ENCODE measurements at regions not wholly inside any gene's neighbourhood (a gene's known extent, or its start where the extent isn't known, plus 50 kb on each side); places are given as distances from the start of the nearest gene placed in this dataset.
A peak's percentile ranks its signal among the peaks of the same experiment; 100 is the strongest.

DNA sequence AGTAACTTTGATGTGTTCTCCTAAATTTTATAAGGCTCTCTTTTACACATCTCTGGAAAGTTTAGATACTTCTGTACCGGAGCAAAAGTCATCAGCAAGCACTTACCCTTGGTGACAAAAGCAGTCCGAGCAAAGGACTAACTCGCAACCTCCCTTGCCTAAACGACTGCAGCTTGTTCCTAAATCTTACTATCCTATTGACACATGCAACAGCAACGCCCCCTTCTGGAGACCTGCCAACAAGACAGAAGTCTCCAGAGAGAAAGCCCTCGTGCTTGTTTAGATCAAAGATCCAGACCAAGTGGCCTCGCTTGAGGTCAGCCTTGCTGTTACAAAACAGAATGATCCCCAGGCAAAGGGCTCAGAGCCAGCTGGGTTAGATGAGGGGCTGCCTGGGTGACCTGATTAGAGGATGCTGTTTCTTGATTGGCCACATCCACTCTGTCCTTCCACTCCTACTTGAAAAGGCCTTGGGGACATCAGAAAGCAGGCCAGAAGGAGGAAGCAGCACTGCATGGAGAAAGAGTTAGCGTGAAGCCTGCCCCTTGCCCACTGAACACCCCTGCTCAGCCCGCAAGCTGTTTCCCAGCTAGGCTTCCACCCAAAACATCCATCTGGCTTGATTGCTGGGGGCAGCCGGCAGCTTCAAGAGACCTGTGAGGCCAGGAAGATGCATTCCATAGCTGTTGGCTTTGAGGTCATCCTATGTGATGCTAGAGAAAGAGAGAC lies 94.3 kb downstream of the HNRNPLL start:
- in situ Hi-C loops (cut with MboI) = loop anchor here (5.0 kb wide), 1 partner anchor 191 kb away; no protein-coding TSS in a partner anchor
- no peak overlapping the region for H3K27ac ChIP-seq (ENCODE audit: control insufficient read depth, insufficient read depth)
- ChIA-PET POLR2A (interaction anchor here (0.5 to 0.7 kb wide), 2 partner anchors 193 to 226 kb away, joined by 5 read pairs; no protein-coding TSS in a partner anchor), CTCF (interaction anchor here (0.6 to 3.7 kb wide), 75 partner anchors 10 to 1340 kb away, joined by 3 to 194 read pairs (median 4); no protein-coding TSS in a partner anchor), SMC1A (ENCODE audit: uncharacterized antibody, unreplicated experiment) (interaction anchor here (0.6 to 4.4 kb wide), 45 partner anchors 9 to 1112 kb away, joined by 3 to 103 read pairs (median 3); partner anchors contain the start of gene ATL2), RAD21 (ENCODE audit: unreplicated experiment) (interaction anchor here (0.6 to 3.2 kb wide), 22 partner anchors 13 to 1113 kb away, joined by 3 to 79 read pairs (median 4); partner anchors contain the start of gene ATL2)
- peak overlapping the region; percentile 75 for H2AFZ ChIP-seq (ENCODE audit: control insufficient read depth, low read depth, low read length)
- H3K4me1 ChIP-seq (ENCODE audit: control insufficient read depth, insufficient read depth, low read length) = no peaks in the 10 kb centered on the region
- peak; percentile 45 for DNase-seq (ENCODE audit: low read depth, low spot score)
- intact Hi-C loops (cut with micrococcal nuclease; ENCODE audit: unreplicated experiment) = loop anchor here (1.0 to 2.0 kb wide), 2 partner anchors 132 to 193 kb away; partner anchors contain the start of gene ATL2
- H3K27me3 ChIP-seq (replicated peaks in 1 of 2; ENCODE audit: control insufficient read depth in 2 of 2, insufficient read depth in 2 of 2, low read length in 1 of 2) = no peaks in the 10 kb centered on the region
- H4K20me1 ChIP-seq (ENCODE audit: control insufficient read depth, insufficient read depth) = no peaks in the 10 kb centered on the region
- peaks cover 2% of the 10 kb centered on the region for H3K9me3 ChIP-seq (replicated peaks; ENCODE audit: control insufficient read depth, insufficient read depth, low read length)
- peak; percentile 41 for FAIRE-seq
- H3K4me2 ChIP-seq (ENCODE audit: control insufficient read depth, insufficient read depth) = no peak overlapping the region
- ATAC-seq = peak; percentile 98
- no peaks in the 10 kb centered on the region for H3K79me2 ChIP-seq (ENCODE audit: control insufficient read depth, insufficient read depth, low read length)
- H3K4me3 ChIP-seq = no peak overlapping the region
- H3K36me3 ChIP-seq (ENCODE audit: control insufficient read depth in 2 of 2, insufficient read depth in 2 of 2, low read length in 1 of 2) = no peaks in the 10 kb centered on the region
- no peak overlapping the region for H3K9ac ChIP-seq (ENCODE audit: control insufficient read depth, insufficient read depth, low read length)
- BruUV-seq (replicated peaks) = no TSS peak
- WGBS (ENCODE audit: insufficient coverage, insufficient replicate concordance, low lambda C conversion rate, missing lambda C conversion rate) = 30% methylated on average over 10 of the region's 10 CpGs
- no peak for TF ChIP-seq RFX5 (IDR thresholded peaks at IDR 0.05; ENCODE audit: low read depth, low read length)
- peak in 1 of 2 experiments; percentile 49; a peak in 1 of 4 replicates for TF ChIP-seq BHLHE40 (IDR thresholded peaks at IDR 0.05; ENCODE audit: borderline replicate concordance in 1 of 2, low read depth in 2 of 2, low read length in 1 of 2)
- no peak for TF ChIP-seq BRCA1 (IDR thresholded peaks at IDR 0.05; ENCODE audit: low read depth, low read length)
- TF ChIP-seq, protein P1, sequence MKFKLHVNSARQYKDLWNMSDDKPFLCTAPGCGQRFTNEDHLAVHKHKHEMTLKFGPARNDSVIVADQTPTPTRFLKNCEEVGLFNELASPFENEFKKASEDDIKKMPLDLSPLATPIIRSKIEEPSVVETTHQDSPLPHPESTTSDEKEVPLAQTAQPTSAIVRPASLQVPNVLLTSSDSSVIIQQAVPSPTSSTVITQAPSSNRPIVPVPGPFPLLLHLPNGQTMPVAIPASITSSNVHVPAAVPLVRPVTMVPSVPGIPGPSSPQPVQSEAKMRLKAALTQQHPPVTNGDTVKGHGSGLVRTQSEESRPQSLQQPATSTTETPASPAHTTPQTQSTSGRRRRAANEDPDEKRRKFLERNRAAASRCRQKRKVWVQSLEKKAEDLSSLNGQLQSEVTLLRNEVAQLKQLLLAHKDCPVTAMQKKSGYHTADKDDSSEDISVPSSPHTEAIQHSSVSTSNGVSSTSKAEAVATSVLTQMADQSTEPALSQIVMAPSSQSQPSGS (IDR thresholded peaks at IDR 0.05; ENCODE audit: low read length) = no peak
- TF ChIP-seq CHD4 (IDR thresholded peaks at IDR 0.05) = no peak
- TF ChIP-seq, protein P2, sequence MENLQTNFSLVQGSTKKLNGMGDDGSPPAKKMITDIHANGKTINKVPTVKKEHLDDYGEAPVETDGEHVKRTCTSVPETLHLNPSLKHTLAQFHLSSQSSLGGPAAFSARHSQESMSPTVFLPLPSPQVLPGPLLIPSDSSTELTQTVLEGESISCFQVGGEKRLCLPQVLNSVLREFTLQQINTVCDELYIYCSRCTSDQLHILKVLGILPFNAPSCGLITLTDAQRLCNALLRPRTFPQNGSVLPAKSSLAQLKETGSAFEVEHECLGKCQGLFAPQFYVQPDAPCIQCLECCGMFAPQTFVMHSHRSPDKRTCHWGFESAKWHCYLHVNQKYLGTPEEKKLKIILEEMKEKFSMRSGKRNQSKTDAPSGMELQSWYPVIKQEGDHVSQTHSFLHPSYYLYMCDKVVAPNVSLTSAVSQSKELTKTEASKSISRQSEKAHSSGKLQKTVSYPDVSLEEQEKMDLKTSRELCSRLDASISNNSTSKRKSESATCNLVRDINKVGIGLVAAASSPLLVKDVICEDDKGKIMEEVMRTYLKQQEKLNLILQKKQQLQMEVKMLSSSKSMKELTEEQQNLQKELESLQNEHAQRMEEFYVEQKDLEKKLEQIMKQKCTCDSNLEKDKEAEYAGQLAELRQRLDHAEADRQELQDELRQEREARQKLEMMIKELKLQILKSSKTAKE (IDR thresholded peaks at IDR 0.05; ENCODE audit: low read depth, poor library complexity, severe bottlenecking) = peak; percentile 30
- no peak for TF ChIP-seq POLR2AphosphoS5 (IDR thresholded peaks at IDR 0.05; ENCODE audit: low read length)
- no peak for TF ChIP-seq RBBP5 (conservative IDR thresholded peaks at IDR 0.05)
- peak; percentile 68 for TF ChIP-seq YY1 (IDR thresholded peaks at IDR 0.05; ENCODE audit: low read depth, low read length)
- TF ChIP-seq, protein P3, sequence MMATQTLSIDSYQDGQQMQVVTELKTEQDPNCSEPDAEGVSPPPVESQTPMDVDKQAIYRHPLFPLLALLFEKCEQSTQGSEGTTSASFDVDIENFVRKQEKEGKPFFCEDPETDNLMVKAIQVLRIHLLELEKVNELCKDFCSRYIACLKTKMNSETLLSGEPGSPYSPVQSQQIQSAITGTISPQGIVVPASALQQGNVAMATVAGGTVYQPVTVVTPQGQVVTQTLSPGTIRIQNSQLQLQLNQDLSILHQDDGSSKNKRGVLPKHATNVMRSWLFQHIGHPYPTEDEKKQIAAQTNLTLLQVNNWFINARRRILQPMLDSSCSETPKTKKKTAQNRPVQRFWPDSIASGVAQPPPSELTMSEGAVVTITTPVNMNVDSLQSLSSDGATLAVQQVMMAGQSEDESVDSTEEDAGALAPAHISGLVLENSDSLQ (IDR thresholded peaks at IDR 0.05) = no peak
- no peak for TF ChIP-seq CBX5 (IDR thresholded peaks at IDR 0.05; ENCODE audit: low read depth)
- peak; percentile 92 for TF ChIP-seq SMC3 (IDR thresholded peaks at IDR 0.05; ENCODE audit: borderline replicate concordance, low read length)
- TF ChIP-seq MXI1 (IDR thresholded peaks at IDR 0.05; ENCODE audit: low read depth, low read length) = 0 out of 2 replicates have a peak, but pooled peaks have one; percentile 25
- TF ChIP-seq EP300 (IDR thresholded peaks at IDR 0.05; ENCODE audit: borderline replicate concordance in 1 of 2, control insufficient read depth in 1 of 2, low read depth in 2 of 2, low read length in 2 of 2) = no peak
- TF ChIP-seq RAD21 (IDR thresholded peaks at IDR 0.05; ENCODE audit: insufficient read depth, low read depth, low read length) = peak; percentile 98
- TF ChIP-seq, protein P4, sequence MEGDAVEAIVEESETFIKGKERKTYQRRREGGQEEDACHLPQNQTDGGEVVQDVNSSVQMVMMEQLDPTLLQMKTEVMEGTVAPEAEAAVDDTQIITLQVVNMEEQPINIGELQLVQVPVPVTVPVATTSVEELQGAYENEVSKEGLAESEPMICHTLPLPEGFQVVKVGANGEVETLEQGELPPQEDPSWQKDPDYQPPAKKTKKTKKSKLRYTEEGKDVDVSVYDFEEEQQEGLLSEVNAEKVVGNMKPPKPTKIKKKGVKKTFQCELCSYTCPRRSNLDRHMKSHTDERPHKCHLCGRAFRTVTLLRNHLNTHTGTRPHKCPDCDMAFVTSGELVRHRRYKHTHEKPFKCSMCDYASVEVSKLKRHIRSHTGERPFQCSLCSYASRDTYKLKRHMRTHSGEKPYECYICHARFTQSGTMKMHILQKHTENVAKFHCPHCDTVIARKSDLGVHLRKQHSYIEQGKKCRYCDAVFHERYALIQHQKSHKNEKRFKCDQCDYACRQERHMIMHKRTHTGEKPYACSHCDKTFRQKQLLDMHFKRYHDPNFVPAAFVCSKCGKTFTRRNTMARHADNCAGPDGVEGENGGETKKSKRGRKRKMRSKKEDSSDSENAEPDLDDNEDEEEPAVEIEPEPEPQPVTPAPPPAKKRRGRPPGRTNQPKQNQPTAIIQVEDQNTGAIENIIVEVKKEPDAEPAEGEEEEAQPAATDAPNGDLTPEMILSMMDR (IDR thresholded peaks at IDR 0.05 in 2 of 3, conservative IDR thresholded peaks at IDR 0.05 in 1 of 3; ENCODE audit: control insufficient read depth in 2 of 3, extremely low read depth in 1 of 3, insufficient read depth in 1 of 3, low read depth in 3 of 3, low read length in 3 of 3) = peak; percentile 72 to 85 (median 80); a peak in 5 of 6 replicates
